ENCODE measurements at regions not wholly inside any gene's neighbourhood (a gene's known extent, or its start where the extent isn't known, plus 50 kb on each side); places are given as distances from the start of the nearest gene placed in this dataset.
"Not testable (repeated sequence)": the region's sequence is repeated elsewhere in the genome, so short reads cannot be mapped to it uniquely, and the experiment has no call there.

GRCh38 chr6:140264431-140264830, 890.0 kb upstream of the CITED2 start:
- DNase-seq (ENCODE audit: low spot score), result no peak
- no peak for TF ChIP-seq CTCF (IDR thresholded peaks at IDR 0.05)
- no peak for ATAC-seq (ENCODE audit: low FRiP score)

GRCh38 chr6:140258302-140258701, 883.9 kb upstream of the CITED2 start:
- ATAC-seq (ENCODE audit: low FRiP score); DNase-seq (ENCODE audit: low spot score): not testable (repeated sequence)

DNA sequence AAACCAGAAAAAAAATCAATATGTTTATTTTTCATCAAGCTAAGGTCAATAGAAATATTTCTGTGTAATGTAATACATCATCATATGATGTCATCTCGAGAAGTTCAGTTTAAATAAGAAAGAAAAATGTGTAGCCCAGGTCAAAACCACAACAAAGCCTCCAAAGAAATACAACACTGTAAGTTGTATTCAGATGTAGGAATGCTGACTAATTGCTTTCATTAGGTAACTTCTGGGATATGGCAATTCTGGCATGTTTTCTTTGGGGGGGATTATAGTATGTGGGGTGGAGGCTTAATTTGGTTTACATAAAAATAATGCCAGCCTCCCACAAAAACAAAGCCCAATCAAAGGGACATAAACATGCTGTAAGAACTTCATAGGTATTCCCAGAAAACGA, 881.8 kb upstream of the CITED2 start:
- DNase-seq (ENCODE audit: low spot score) (no peak), ATAC-seq (ENCODE audit: low FRiP score) (no peak)
- TF ChIP-seq CTCF (IDR thresholded peaks at IDR 0.05), result no peak

DNA sequence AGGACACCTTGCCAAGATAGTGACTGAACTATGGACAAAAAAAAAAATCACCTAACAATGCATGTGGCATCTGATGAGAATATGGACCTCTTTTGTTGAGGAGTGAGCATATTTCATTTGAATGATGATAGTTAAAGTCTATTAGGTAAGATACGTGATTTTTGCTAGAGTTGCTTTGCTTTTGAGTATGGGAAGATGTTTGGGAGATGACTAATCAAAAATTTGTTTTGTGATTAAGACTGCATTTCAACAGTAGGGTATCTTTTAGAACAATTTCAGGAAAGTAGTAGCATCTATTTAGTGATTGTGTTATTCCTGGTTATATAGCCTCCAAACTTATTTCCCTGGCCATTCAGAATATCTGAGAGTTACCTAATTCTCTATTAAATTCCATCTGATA, 878.6 kb upstream of the CITED2 start:
- DNase-seq (ENCODE audit: low spot score), result no peak
- no peak for TF ChIP-seq CTCF (IDR thresholded peaks at IDR 0.05)
- no peak for ATAC-seq (ENCODE audit: low FRiP score)

DNA sequence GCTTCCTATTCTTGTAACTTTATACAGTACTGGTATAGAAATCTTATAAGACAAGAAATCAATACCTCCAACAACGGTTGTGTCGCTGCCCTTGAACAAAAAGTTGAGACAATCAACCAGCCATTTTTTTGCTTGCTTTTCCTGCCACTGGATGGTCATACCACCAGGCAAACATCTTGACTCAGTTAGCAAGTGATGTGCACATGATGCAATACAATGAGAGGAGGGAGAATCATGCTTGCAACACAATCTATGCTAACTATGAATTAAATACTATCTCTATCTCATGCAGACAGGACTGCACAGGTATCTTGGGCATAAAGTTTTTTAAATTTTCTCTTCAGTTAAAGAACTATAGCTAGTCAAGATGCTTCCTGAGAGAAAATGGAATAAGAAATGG, 877.7 kb upstream of the CITED2 start:
- no peak for TF ChIP-seq CTCF (IDR thresholded peaks at IDR 0.05)
- ATAC-seq (ENCODE audit: low FRiP score) (no peak), DNase-seq (ENCODE audit: low spot score) (no peak)

DNA sequence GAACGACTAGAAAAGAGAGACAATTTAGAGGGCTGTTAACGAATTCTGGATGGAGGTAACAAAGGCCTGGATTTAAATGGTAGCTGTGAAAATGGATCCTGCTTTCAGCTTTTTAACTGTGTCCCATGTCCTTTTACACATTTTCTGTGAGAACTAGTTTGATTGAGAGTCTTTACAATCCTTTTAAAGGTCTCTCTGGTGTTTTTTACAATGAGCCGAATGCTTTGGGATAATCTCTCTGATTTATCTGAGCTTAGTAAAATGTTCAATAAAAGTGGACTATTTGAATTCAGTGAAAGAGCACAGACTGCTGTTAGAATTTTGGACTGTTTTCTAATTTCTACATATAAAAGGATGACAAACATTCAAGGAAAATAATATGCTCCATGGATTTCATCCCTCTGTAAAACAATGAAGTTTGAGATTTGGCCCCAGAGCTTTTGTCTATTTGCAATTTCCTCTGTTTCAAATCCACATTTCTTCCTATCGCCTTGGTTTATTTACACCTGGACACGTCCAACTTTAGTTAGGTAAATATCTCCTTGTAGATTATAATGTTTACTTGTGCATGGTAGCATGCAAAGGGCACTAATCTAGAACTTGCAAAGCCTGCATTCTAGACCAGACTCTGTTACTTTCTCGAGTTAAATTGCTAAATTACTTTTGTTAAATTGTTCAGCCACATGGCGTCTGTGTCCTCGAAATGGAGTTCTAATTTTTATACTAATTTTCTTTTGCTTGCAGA, 871.0 kb upstream of the CITED2 start:
- no peak for TF ChIP-seq CTCF (IDR thresholded peaks at IDR 0.05)
- DNase-seq (ENCODE audit: low spot score), result no peak
- no peak for ATAC-seq (ENCODE audit: low FRiP score)

GRCh38 chr6:140237251-140237650, 862.8 kb upstream of the CITED2 start:
- DNase-seq (ENCODE audit: low spot score) (no peak), ATAC-seq (ENCODE audit: low FRiP score) (no peak)
- no peak for TF ChIP-seq CTCF (IDR thresholded peaks at IDR 0.05)
